ENCODE measurements at regions not wholly inside any gene's neighbourhood (a gene's known extent, or its start where the extent isn't known, plus 50 kb on each side); places are given as distances from the start of the nearest gene placed in this dataset.

DNA sequence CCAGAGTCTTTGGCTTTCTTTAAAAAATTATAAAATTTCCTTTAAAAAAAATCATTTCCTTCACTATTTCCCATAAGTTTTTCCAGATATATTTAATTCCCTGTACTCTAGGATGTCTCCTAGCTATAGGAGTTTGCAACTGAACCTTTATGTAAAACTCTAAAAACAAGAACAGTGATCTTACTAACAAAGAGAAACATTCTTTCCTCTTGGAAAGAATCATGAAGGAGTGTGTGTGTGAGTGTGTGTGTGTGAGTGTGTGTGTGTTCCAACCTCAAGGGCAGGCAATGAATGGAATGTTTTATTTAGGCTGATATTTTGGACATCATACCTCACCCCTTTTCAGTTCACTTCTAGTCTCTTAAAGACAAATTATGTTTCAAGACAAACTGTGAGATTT, 309.2 kb downstream of the CEMIP2 start:
- H3K27me3 ChIP-seq (ENCODE audit: control insufficient read depth, low read length), result no peaks in the 10 kb centered on the region
- no peaks in the 10 kb centered on the region for H3K36me3 ChIP-seq (ENCODE audit: control insufficient read depth, low read length)
- no peaks in the 10 kb centered on the region for H3K79me2 ChIP-seq (ENCODE audit: control insufficient read depth, low read length)
- no peak overlapping the region for H3K27ac ChIP-seq (ENCODE audit: low read depth, low read length)
- H3K9me3 ChIP-seq (ENCODE audit: control insufficient read depth, insufficient read depth, low read length), result no peaks in the 10 kb centered on the region
- H3K4me2 ChIP-seq (ENCODE audit: low read length), result no peak overlapping the region
- H3K4me1 ChIP-seq (ENCODE audit: control insufficient read depth, low read length), result no peaks in the 10 kb centered on the region
- H3F3A ChIP-seq (ENCODE audit: control insufficient read depth, insufficient read depth), result no peaks in the 10 kb centered on the region
- no peaks in the 10 kb centered on the region for H3K9me2 ChIP-seq (replicated peaks; ENCODE audit: control insufficient read depth, low read length)
- TF ChIP-seq CTCF (IDR thresholded peaks at IDR 0.05; ENCODE audit: low read depth, low read length, poor library complexity, severe bottlenecking) (no peak), EZH2phosphoT487 (IDR thresholded peaks at IDR 0.05; ENCODE audit: borderline replicate concordance, low read length) (no peak)
- no peak overlapping the region for H3K4me3 ChIP-seq (ENCODE audit: low read length)
- H4K20me1 ChIP-seq (ENCODE audit: control insufficient read depth, insufficient read depth, low read depth, low read length), result no peaks in the 10 kb centered on the region

- no peaks in the 10 kb centered on the region for H3F3A ChIP-seq (ENCODE audit: control insufficient read depth, insufficient read depth)
- H3K79me2 ChIP-seq (ENCODE audit: control insufficient read depth, low read length), result no peaks in the 10 kb centered on the region
- no peak overlapping the region for H3K4me2 ChIP-seq (ENCODE audit: low read length)
- H3K9me2 ChIP-seq (replicated peaks; ENCODE audit: control insufficient read depth, low read length), result no peaks in the 10 kb centered on the region
- no peak overlapping the region for H3K4me3 ChIP-seq (ENCODE audit: low read length)
- H3K27me3 ChIP-seq (ENCODE audit: control insufficient read depth, low read length), result no peaks in the 10 kb centered on the region
- H3K36me3 ChIP-seq (ENCODE audit: control insufficient read depth, low read length), result no peaks in the 10 kb centered on the region
- no peaks in the 10 kb centered on the region for H3K4me1 ChIP-seq (ENCODE audit: control insufficient read depth, low read length)
- no peaks in the 10 kb centered on the region for H4K20me1 ChIP-seq (ENCODE audit: control insufficient read depth, insufficient read depth, low read depth, low read length)
- no peak overlapping the region for H3K27ac ChIP-seq (ENCODE audit: low read depth, low read length)
- H3K9me3 ChIP-seq (ENCODE audit: control insufficient read depth, insufficient read depth, low read length), result no peaks in the 10 kb centered on the region
- TF ChIP-seq EZH2phosphoT487 (IDR thresholded peaks at IDR 0.05; ENCODE audit: borderline replicate concordance, low read length), result no peak
- TF ChIP-seq CTCF (IDR thresholded peaks at IDR 0.05; ENCODE audit: low read depth, low read length, poor library complexity, severe bottlenecking), result no peak
Measured at GRCh38 chr9:71446473-71447411, 321.6 kb downstream of the CEMIP2 start.

GRCh38 chr9:71446106-71446472, 322.2 kb downstream of the CEMIP2 start:
- Histone ChIP-seq H3K27ac (ENCODE audit: low read depth, low read length) (no peak overlapping the region), H3K4me1 (ENCODE audit: control insufficient read depth, low read length) (no peaks in the 10 kb centered on the region), H3K9me3 (ENCODE audit: control insufficient read depth, insufficient read depth, low read length) (no peaks in the 10 kb centered on the region), H3K9me2 (replicated peaks; ENCODE audit: control insufficient read depth, low read length) (no peaks in the 10 kb centered on the region), H3K27me3 (ENCODE audit: control insufficient read depth, low read length) (no peaks in the 10 kb centered on the region), H3K4me2 (ENCODE audit: low read length) (no peak overlapping the region), H3K36me3 (ENCODE audit: control insufficient read depth, low read length) (no peaks in the 10 kb centered on the region), H3K79me2 (ENCODE audit: control insufficient read depth, low read length) (no peaks in the 10 kb centered on the region), H3F3A (ENCODE audit: control insufficient read depth, insufficient read depth) (no peaks in the 10 kb centered on the region), H4K20me1 (ENCODE audit: control insufficient read depth, insufficient read depth, low read depth, low read length) (no peaks in the 10 kb centered on the region), H3K4me3 (ENCODE audit: low read length) (no peak overlapping the region)
- TF ChIP-seq CTCF (IDR thresholded peaks at IDR 0.05; ENCODE audit: low read depth, low read length, poor library complexity, severe bottlenecking), result no peak
- no peak for TF ChIP-seq EZH2phosphoT487 (IDR thresholded peaks at IDR 0.05; ENCODE audit: borderline replicate concordance, low read length)
